NCI-H2107 treated with DMSO at 0.1 percent for 48 hours (cell line): ENCODE measurements at regions not wholly inside any gene's neighbourhood (a gene's known extent, or its start where the extent isn't known, plus 50 kb on each side); places are given as distances from the start of the nearest gene placed in this dataset.

ENCODE experiments used
- DNase-seq: peaks from one replicate; lab custom pipeline; 2025; ENCODE audit not compliant: unreplicated experiment; lab: John Stamatoyannopoulos, UW

DNA sequence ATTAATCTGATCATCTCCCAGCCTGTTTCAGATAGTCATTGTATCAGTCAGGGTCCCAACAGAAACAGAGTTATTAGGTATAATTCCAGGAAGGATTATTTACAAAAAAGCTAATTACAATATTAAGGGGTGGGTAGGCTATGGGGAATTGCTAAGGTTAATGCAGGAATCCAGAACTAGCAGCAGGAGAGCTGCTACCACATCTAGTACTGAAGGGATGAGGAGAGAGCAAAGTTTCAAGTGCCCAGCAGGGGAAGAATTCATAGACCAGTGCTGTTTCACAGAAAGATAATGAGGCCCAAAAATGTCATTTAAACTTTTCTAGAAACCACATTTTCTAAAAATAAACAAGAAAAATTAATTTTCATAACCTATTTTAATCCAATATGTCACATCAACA lies 284.2 kb downstream of the HACE1 start:
- DNase-seq = no peak

DNA sequence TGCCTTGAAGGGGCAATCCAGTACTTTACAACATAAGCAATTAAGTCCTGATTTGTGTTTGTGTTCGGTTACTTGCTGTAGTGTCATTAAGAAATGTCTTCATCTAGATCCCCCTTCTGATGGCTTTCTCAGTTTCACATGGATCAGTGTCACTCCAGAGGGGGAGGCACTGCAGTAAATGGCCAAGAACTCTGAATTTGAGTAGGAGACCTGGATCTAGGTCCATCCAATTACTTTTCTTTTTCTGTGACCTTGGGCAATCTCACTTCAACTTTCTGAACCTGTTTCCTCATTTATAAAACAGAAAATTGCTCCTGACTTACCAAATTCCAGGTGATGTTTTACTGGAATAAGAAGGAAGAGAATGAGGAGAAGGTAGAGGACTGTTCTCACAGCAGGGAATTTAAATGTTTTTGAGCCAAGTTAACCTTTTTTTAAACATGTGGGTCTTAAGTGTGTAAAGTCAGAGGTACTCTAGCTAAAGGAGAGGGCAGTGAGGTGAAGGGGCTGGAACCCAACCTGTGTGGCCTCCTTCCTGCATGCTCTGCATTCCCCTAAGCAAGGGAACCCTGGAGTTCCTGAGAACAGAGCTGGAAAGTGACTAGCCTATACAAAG lies 285.5 kb downstream of the HACE1 start:
- DNase-seq = no peak

DNA sequence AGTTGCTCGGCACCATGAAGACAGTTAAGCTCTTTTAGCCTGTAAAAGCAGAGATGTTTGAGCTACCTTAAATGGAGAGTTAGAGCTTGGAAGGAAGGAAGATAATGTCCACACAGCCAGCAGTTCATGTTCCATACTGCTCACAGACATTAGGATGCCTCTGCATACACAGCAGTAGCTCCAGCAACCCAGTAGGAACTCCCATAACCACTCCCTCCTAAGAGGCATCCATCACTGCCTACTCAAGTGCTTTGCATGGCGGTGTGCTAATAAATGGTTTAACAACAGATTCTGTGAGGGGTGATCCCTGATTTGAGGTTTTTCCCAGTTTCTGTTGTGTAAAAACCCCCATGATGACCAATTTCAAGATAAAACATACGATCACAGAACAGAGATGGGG lies 286.4 kb downstream of the HACE1 start:
- no peak for DNase-seq

GRCh38 chr6:104572901-104573300 lies 286.8 kb downstream of the HACE1 start:
- DNase-seq = no peak

DNA sequence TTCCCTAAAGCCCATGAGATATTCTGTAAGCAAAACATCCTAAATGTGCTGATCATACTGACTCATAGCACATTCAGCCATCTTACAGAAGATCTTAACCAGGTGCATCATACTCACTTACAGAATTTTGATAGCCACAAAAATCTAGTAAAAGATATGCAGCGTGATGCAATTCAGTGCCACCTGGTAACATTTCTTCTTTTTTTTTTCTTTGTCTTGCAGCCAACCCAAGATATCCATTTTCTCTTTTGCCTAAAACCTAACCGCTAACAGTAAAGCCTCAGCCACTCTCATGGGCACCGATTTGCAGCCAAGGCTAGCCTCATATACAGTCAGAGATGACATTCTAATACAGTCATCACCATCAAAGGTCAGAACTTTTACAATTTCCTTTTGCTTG lies 293.3 kb downstream of the HACE1 start:
- no peak for DNase-seq

DNA sequence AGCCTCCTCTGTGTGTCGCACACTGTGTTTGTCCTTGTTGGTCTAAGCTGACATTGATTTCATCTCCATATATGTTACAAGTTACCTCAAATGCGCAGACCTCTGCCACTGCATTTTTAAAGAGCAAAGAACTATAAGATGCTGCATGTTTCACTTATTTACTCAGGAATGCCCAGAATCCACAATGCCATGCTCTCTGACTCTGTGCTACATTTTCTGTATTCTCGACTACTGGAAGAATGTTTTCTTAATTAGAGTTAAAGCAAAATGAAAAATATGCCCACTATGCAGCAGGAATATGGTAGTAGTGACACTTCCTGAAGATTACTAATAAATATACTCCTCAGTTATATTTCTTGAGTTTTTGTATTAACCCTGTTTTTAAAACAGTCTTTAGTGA lies 296.4 kb downstream of the HACE1 start:
- DNase-seq = no peak

GRCh38 chr6:104559435-104560202 lies 300.1 kb downstream of the HACE1 start:
- no peak for DNase-seq

DNA sequence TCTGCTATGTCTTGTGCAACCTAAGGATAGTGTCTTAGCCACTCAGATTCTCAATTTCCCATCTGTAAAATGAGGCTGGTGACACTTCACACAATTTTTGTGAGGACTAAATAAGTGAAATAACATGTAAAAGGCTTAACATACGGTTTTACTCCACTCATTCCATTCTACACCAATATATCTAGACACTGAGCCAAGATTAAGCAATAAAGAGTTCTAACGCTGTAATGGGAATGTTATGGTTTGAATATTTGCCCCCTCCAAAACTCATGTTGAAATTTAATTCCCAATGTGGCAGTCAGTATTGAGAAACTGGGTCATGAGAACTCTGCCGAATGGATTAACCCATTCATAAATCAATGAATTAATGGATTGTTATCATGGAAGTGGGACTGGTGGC lies 301.0 kb downstream of the HACE1 start:
- DNase-seq = no peak

DNA sequence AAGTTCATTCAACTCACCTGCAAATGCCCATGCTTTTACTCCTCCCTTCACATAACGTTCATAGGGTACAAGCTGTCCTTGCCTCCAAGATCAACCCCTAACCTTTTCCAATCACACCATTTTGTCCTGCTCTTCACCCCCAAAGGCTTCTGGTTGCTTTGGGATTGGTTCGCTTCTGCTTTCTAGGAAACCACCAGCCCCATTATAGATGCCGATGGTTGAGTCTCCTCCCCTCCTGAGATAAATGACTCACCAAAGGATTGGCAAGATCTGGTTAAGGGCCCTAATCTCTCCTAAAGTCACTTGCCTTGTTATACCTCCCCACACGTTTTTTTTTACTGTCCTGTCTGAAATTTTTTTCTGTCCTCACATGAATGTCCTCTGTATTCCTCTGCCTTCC lies 311.4 kb downstream of the HACE1 start:
- no peak for DNase-seq

- DNase-seq = no peak
These were observed 318.3 kb downstream of the HACE1 start for GRCh38 chr6:104541411-104541810.

- DNase-seq = no peak
These were observed 319.0 kb downstream of the HACE1 start for GRCh38 chr6:104540743-104541142.

DNA sequence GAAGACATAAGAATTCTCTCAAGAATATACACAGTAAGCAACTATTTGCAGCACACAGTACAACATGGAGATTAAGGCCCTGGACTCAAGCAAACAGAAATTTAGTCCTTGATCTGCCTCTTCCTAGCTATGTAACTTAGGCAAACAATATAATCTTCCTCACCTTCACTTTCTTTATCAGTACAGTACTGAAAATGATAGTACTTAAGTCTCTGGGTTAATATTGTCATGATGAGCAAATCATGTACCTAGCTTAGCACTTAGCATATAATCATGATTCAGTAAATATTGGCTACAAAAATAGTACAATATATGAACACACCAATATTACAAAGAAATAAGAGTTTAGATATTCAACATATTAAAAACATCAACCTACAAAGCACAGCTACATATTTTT lies 320.5 kb downstream of the HACE1 start:
- no peak for DNase-seq

DNA sequence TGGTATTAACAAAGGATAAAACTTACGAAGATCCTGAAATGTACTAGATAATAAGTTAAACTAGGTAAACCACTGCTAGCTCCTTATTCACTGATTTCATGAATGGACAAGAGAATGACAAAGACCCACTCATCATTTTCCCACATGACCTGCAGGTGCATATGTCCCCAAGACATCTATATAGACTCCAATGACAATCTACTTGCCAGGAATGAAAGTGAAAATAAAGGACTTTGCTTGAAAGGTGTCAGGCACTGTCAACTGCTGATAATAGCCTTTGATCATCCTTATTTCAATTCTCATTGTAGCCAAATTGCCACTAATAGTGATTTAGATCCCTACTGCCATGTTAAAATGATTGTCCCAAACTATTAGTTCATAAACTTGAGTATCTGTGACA lies 321.8 kb downstream of the HACE1 start:
- no peak for DNase-seq

DNA sequence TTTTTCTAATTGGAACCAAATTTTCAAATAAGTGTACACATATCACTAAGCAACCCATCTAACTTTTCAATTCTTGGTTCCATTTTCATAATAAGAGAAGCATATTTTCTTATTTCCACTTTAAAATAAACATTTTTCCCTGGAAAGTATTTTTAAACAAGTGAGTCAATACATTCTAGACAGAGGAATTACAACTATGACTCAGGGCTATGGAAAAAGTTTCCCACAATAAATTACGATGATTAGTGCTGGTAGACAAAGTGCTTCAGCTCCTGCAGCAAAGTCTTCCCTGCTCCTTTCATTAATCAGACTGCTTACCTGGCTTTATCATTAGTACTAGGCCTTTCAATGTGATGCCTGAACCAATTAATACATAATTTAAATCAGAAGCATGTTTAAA lies 322.5 kb downstream of the HACE1 start:
- no peak for DNase-seq

DNA sequence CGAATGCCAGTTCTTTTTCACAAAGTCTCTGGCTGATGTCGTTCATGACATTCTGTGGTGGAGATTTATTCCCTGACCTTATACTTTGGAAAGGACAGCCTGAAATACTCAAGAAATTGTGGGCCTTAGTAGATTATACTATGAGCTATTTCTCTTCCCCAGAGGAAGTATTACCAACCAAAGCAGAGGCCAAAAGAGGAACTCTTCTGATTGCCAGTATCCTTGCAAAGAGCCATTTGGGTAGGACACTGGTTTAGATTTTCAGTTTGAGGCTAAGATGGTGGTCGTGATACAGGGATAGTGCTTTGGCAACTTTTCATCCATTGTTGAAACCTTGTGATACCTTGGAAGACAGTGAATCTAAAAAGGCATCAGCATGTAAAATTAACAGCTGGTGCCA lies 327.3 kb downstream of the HACE1 start:
- no peak for DNase-seq

DNA sequence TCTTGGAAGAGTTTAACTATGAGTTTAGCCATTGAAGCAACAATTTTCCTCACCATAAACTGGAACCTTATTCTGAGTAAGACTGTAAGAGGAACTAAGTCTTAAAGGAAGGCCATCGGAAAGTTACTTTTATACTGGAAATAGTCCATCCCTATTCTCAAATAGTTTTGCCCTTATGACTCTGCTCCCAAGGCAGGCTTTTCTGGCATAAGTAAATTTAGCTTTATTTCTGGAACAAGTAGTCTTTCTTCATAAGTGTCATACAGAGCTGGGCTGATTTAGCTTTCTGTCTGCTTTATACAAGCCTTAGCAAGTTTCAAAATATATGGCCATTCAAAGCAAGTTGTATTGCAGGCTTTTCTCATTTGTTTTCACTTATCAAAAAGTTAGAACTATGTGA lies 328.1 kb downstream of the HACE1 start:
- no peak for DNase-seq

DNA sequence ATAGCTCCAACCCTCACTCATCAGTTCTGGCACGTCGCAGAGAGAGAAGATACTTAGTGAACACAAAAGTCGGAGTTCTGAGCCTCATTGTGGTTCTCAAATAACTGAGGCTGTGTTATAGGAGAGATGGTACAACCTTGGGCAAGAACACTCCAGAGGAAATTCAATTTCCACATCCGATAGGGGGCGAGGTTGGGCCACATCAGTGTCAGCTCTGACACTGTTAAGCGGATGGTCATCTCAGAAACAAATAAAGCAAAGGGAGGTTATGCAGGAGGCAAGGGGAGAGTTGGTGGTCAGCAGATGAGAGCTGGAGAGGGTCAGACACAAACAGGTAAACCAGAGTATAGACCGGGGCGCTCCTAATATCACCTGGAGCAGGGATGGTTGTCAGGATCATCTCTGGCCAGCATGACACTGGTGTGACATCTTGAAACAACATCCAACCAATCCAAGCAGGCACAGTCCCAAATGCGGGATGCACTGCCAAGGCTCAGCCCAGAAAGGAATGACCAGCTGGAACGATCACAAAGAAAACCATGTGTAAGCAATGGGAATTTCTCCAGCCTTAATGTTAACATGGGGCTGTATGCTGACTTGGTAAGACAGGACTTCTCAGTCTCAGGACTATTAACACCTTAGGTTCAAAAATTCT lies 331.8 kb downstream of the HACE1 start:
- no peak for DNase-seq

DNA sequence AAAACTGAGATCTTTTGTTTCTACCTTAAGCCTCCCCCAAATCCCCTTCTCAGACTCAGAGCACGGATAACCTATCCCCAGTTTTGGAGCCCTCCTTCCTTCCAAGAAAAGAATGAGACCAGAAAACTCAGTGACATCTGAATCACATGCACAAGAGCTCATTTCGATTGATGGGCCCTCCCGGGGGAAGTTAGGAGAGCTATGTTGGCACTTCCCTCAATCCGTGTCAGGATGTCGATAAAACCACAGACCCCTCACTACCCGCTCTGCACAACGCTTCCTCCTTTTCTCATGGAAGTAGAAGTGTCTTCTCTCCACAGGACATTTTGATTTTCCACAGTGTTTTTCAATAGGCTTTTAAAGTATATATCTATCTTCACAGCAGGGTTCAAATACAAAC lies 332.4 kb downstream of the HACE1 start:
- DNase-seq = no peak

GRCh38 chr6:104526376-104526775 lies 333.3 kb downstream of the HACE1 start:
- DNase-seq = peak; percentile 54

- peak; percentile 82 for DNase-seq
These were observed 333.9 kb downstream of the HACE1 start for GRCh38 chr6:104525677-104526322.

DNA sequence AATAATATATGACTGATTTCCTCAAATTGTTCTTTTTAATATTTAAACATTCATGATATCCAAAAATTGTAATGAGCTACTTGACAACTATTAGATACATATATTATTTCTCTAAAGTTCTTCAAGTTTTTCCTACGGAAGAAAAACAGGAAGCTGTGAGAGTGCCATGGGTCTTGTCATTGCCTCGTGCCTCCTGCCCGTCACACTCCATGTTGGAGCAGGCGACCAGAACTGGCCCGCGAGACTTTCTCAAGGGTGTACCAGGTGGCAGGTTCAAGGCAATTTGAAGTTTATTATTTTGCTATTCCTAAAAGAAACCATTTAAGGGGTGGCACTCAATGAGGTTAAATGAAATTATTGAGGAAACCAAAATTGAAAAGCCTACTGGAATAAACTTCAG lies 337.2 kb downstream of the HACE1 start:
- DNase-seq = no peak

- DNase-seq = no peak
These were observed 338.5 kb downstream of the HACE1 start for GRCh38 chr6:104521176-104521575.
